ENCODE measurements at regions not wholly inside any gene's neighbourhood (a gene's known extent, or its start where the extent isn't known, plus 50 kb on each side); places are given as distances from the start of the nearest gene placed in this dataset.

DNA sequence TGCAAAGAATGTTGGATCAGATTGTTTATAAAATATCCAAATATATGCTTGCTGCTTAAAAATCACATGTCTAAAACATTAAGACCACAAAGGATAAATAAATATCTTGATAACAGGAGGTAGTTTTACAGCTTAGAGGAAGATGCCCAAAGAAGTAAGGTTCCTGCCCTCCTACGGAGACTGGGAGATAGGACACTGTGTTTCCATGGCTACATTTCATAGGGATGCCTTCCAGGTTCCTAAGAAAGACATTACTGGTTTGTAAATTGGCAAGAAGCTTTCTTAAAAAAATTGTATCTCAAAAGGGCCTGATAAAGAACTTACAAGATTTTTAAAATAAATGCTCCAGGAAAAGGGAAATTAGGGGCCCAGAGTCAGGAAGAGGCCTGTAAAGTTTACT lies 437.2 kb downstream of the HINT1 start (continued):
- TF ChIP-seq EP300 (IDR thresholded peaks at IDR 0.05; ENCODE audit: borderline replicate concordance in 1 of 2, low read depth in 2 of 2, low read length in 2 of 2), result no peak
- TF ChIP-seq FOSL1 (IDR thresholded peaks at IDR 0.05; ENCODE audit: insufficient read depth, low read depth, low read length), result no peak
- TF ChIP-seq HDAC2 (IDR thresholded peaks at IDR 0.05; ENCODE audit: borderline replicate concordance in 1 of 2, low read depth in 2 of 2, low read length in 2 of 2), result no peak
- no peak for TF ChIP-seq TEAD4 (IDR thresholded peaks at IDR 0.05; ENCODE audit: low read depth, low read length)
- no peak for TF ChIP-seq BRCA1 (IDR thresholded peaks at IDR 0.05; ENCODE audit: low read depth, low read length)
- TF ChIP-seq JUND (IDR thresholded peaks at IDR 0.05; ENCODE audit: low read length), result no peak
- TF ChIP-seq, protein P1, sequence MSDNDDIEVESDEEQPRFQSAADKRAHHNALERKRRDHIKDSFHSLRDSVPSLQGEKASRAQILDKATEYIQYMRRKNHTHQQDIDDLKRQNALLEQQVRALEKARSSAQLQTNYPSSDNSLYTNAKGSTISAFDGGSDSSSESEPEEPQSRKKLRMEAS (IDR thresholded peaks at IDR 0.05), result no peak
- TF ChIP-seq, protein P2, sequence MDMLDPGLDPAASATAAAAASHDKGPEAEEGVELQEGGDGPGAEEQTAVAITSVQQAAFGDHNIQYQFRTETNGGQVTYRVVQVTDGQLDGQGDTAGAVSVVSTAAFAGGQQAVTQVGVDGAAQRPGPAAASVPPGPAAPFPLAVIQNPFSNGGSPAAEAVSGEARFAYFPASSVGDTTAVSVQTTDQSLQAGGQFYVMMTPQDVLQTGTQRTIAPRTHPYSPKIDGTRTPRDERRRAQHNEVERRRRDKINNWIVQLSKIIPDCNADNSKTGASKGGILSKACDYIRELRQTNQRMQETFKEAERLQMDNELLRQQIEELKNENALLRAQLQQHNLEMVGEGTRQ (IDR thresholded peaks at IDR 0.05; ENCODE audit: low read length), result no peak

Measured in H1 (cell line).